Thoracic aorta (tissue), 2 donors: ENCODE measurements at regions not wholly inside any gene's neighbourhood (a gene's known extent, or its start where the extent isn't known, plus 50 kb on each side); places are given as distances from the start of the nearest gene placed in this dataset.

Experiments used
- ATAC-seq: fragments of 150-250 bp; one replicate; pipeline ENCODE4 v1.8.0; 2017; ENCODE audit warnings: low read depth; ENCODE audit not compliant: insufficient number of reproducible peaks, low FRiP score
- DNase-seq: peaks from one replicate; pipeline ENCODE4 v3.0.0-alpha.2; 2020; ENCODE audit warnings: low spot score
- H3K27ac ChIP-seq, 2 donors: fragments of 200-600 bp; sonication (generic); 1 replicate in 1 of 2; 2 replicates in 1 of 2; pipeline ENCODE4 v1.5.1; 2016; ENCODE audit warnings: mild to moderate bottlenecking in 2 of 2, moderate library complexity in 2 of 2
- H3K27me3 ChIP-seq: fragments of 200-600 bp; sonication (generic); replicated peaks from 2 replicates; pipeline ENCODE4 v1.6.0; 2016; ENCODE audit warnings: mild to moderate bottlenecking; ENCODE audit not compliant: insufficient read depth
- H3K36me3 ChIP-seq: fragments of 200-600 bp; sonication (generic); one replicate; pipeline ENCODE4 v1.5.1; 2016
- H3K4me1 ChIP-seq, 2 donors: fragments of 200-600 bp; sonication (generic); 1 replicate in 1 of 2; 2 replicates in 1 of 2; pipeline versions ENCODE4 v1.5.1 to v1.6.0; 2016; ENCODE audit warnings: low read depth in 2 of 2, mild to moderate bottlenecking in 1 of 2; ENCODE audit not compliant: control insufficient read depth in 1 of 2
- H3K4me3 ChIP-seq: fragments of 200-600 bp; sonication (generic); 2 replicates; pipeline ENCODE4 v1.5.1; 2016; ENCODE audit warnings: mild to moderate bottlenecking
- H3K9me3 ChIP-seq: fragments of 200-600 bp; sonication (generic); 2 replicates; pipeline ENCODE4 v1.5.1; 2016
- CTCF ChIP-seq: fragments of 200-600 bp; sonication (generic); IDR thresholded peaks from one replicate; pipeline ENCODE4 v1.5.1; 2019; ENCODE audit warnings: antibody characterized with exemption

- no peak for TF ChIP-seq CTCF
- ATAC-seq (no peak), DNase-seq (no peak)
- Histone ChIP-seq H3K27me3 (no peaks in the 10 kb centered on the region), H3K27ac (no peak overlapping the region), H3K4me1 (no peaks in the 10 kb centered on the region), H3K4me3 (no peak overlapping the region), H3K9me3 (no peaks in the 10 kb centered on the region), H3K36me3 (no peaks in the 10 kb centered on the region)
These were observed 138.9 kb downstream of the PTH2R start for GRCh38 chr2:208545403-208546042.

- H3K36me3 ChIP-seq = no peaks in the 10 kb centered on the region
- ATAC-seq (no peak), DNase-seq (no peak)
- no peaks in the 10 kb centered on the region for H3K27me3 ChIP-seq
- no peaks in the 10 kb centered on the region for H3K4me1 ChIP-seq
- H3K4me3 ChIP-seq = no peak overlapping the region
- TF ChIP-seq CTCF = no peak
- H3K9me3 ChIP-seq = no peaks in the 10 kb centered on the region
- H3K27ac ChIP-seq = no peak overlapping the region
These were observed 139.5 kb downstream of the PTH2R start for GRCh38 chr2:208546107-208546506.

GRCh38 chr2:208546860-208547650 is 140.5 kb downstream of the PTH2R start:
- no peak for TF ChIP-seq CTCF
- Histone ChIP-seq H3K36me3 (no peaks in the 10 kb centered on the region), H3K27me3 (no peaks in the 10 kb centered on the region), H3K9me3 (no peaks in the 10 kb centered on the region), H3K27ac (no peak overlapping the region), H3K4me1 (no peaks in the 10 kb centered on the region), H3K4me3 (no peak overlapping the region)
- ATAC-seq (no peak), DNase-seq (no peak)

- H3K27ac ChIP-seq = no peak overlapping the region
- H3K4me1 ChIP-seq = no peaks in the 10 kb centered on the region
- H3K4me3 ChIP-seq = no peak overlapping the region
- no peaks in the 10 kb centered on the region for H3K27me3 ChIP-seq
- no peaks in the 10 kb centered on the region for H3K36me3 ChIP-seq
- DNase-seq = no peak
- no peaks in the 10 kb centered on the region for H3K9me3 ChIP-seq
- no peak for TF ChIP-seq CTCF
- no peak for ATAC-seq
These were observed 142.1 kb downstream of the PTH2R start for GRCh38 chr2:208548700-208549099.

- no peaks in the 10 kb centered on the region for H3K4me1 ChIP-seq
- no peaks in the 10 kb centered on the region for H3K36me3 ChIP-seq
- no peaks in the 10 kb centered on the region for H3K27me3 ChIP-seq
- no peaks in the 10 kb centered on the region for H3K9me3 ChIP-seq
- no peak for TF ChIP-seq CTCF
- no peak overlapping the region for H3K4me3 ChIP-seq
- no peak overlapping the region for H3K27ac ChIP-seq
- DNase-seq (no peak), ATAC-seq (no peak)
These were observed 143.1 kb downstream of the PTH2R start for GRCh38 chr2:208549546-208550158.
